A673 (cell line): ENCODE measurements at regions not wholly inside any gene's neighbourhood (a gene's known extent, or its start where the extent isn't known, plus 50 kb on each side); places are given as distances from the start of the nearest gene placed in this dataset.

Experiments used
- BruUV-seq: library from RNA; stranded (reverse); fragments of 400-500 nt; replicated peaks from 2 replicates; lab custom pipeline; 2021; lab: Mats Ljungman, UMichigan
- CTCF ChIA-PET: fragments of 300-600 bp; sonication (Branson Sonifier 250); formaldehyde crosslinking; loops from one replicate; lab custom pipeline; 2022; ENCODE audit warnings: antibody characterized with exemption; lab: Charles Lee
- POLR2A ChIA-PET: fragments of 300-600 bp; sonication (Branson Sonifier 250); formaldehyde crosslinking; loops from one replicate; lab custom pipeline; 2022; ENCODE audit warnings: antibody characterized with exemption; ENCODE audit not compliant: low non-redundant PET; lab: Charles Lee
- DNase-seq: peaks from one replicate; pipeline ENCODE4 v3.0.0-alpha.2; 2015; ENCODE audit warnings: low spot score
- H3K27ac ChIP-seq: fragments of 200-600 bp; sonication (generic); 2 replicates; pipeline ENCODE4 v1.5.1; 2016; ENCODE audit warnings: mixed run types, low read depth, mild to moderate bottlenecking, mixed read lengths, antibody characterized with exemption, low read length; ENCODE audit not compliant: poor library complexity, severe bottlenecking
- H3K27me3 ChIP-seq: fragments of 200-600 bp; sonication (generic); replicated peaks from 2 replicates; pipeline ENCODE4 v1.6.1; 2017; ENCODE audit warnings: mixed run types, low read depth, mild to moderate bottlenecking, mixed read lengths, antibody characterized with exemption, low read length; ENCODE audit not compliant: insufficient read depth, poor library complexity
- H3K36me3 ChIP-seq: fragments of 200-600 bp; sonication (generic); 2 replicates; pipeline ENCODE4 v1.6.1; 2016; ENCODE audit warnings: mixed run types, mild to moderate bottlenecking, mixed read lengths, antibody characterized with exemption, low read length; ENCODE audit not compliant: insufficient read depth, poor library complexity, severe bottlenecking
- H3K4me1 ChIP-seq: fragments of 200-600 bp; sonication (generic); 2 replicates; pipeline ENCODE4 v1.6.1; 2017; ENCODE audit warnings: mixed run types, mild to moderate bottlenecking, mixed read lengths, antibody characterized with exemption, low read length; ENCODE audit not compliant: insufficient read depth, poor library complexity, severe bottlenecking
- H3K4me3 ChIP-seq: fragments of 200-600 bp; sonication (generic); 2 replicates; pipeline ENCODE4 v1.5.1; 2016; ENCODE audit warnings: low read depth, mixed run types, mild to moderate bottlenecking, mixed read lengths, low read length; ENCODE audit not compliant: poor library complexity, severe bottlenecking
- H3K9me3 ChIP-seq: fragments of 200-600 bp; sonication (generic); 2 replicates; pipeline ENCODE4 v1.6.1; 2016; ENCODE audit warnings: mixed run types, low read depth, mild to moderate bottlenecking, mixed read lengths, antibody characterized with exemption, low read length; ENCODE audit not compliant: poor library complexity, severe bottlenecking
- CTCF ChIP-seq: fragments of 300-800, 200-600 bp; sonication (generic); conservative IDR thresholded peaks from 2 replicates; pipeline ENCODE4 v1.5.1; 2017; ENCODE audit warnings: low read depth, mild to moderate bottlenecking, antibody characterized with exemption, low read length, moderate library complexity, mixed read lengths
- EZH2 ChIP-seq: fragments of 200-600 bp; sonication (generic); IDR thresholded peaks from 2 replicates; pipeline ENCODE4 v1.6.1; 2017; ENCODE audit warnings: borderline replicate concordance, low read depth, mild to moderate bottlenecking, mixed read lengths, antibody characterized with exemption, low read length; ENCODE audit not compliant: poor library complexity, severe bottlenecking
- intact Hi-C: fragments of 100-400 bp; cut with micrococcal nuclease; formaldehyde crosslinking; loops from one replicate; pipeline ENCODE4 v1.10.0; 2022; ENCODE audit not compliant: unreplicated experiment

- Histone ChIP-seq H3K36me3 (no peaks in the 10 kb centered on the region), H3K27me3 (peaks cover 18% of the 10 kb centered on the region), H3K9me3 (peaks cover 7% of the 10 kb centered on the region), H3K4me3 (no peak overlapping the region), H3K27ac (no peak overlapping the region), H3K4me1 (no peaks in the 10 kb centered on the region)
- no peak for TF ChIP-seq EZH2
- TF ChIP-seq CTCF = no peak
- DNase-seq = no peak
- no TSS peak for BruUV-seq
- intact Hi-C loops = no loop called here
- POLR2A ChIA-PET = no interaction called here
- CTCF ChIA-PET = no interaction called here
Observed at GRCh38 chr11:45501392-45502225, 163.8 kb downstream of the CHST1 start.

GRCh38 chr11:45500451-45500850 lies 165.0 kb downstream of the CHST1 start:
- no peak overlapping the region for H3K27ac ChIP-seq
- peaks cover 7% of the 10 kb centered on the region for H3K9me3 ChIP-seq
- no TSS peak for BruUV-seq
- TF ChIP-seq CTCF (no peak), EZH2 (no peak)
- H3K4me3 ChIP-seq = no peak overlapping the region
- intact Hi-C loops = no loop called here
- ChIA-PET CTCF (no interaction called here), POLR2A (no interaction called here)
- H3K27me3 ChIP-seq = peaks cover 27% of the 10 kb centered on the region
- no peak for DNase-seq
- H3K36me3 ChIP-seq = no peaks in the 10 kb centered on the region
- H3K4me1 ChIP-seq = no peaks in the 10 kb centered on the region

GRCh38 chr11:45494738-45495137 lies 170.7 kb downstream of the CHST1 start:
- DNase-seq = no peak
- Histone ChIP-seq H3K4me3 (no peak overlapping the region), H3K36me3 (no peaks in the 10 kb centered on the region), H3K4me1 (no peaks in the 10 kb centered on the region), H3K9me3 (no peaks in the 10 kb centered on the region), H3K27ac (no peak overlapping the region), H3K27me3 (peaks cover 48% of the 10 kb centered on the region)
- ChIA-PET POLR2A (no interaction called here), CTCF (no interaction called here)
- TF ChIP-seq CTCF = no peak
- TF ChIP-seq EZH2 = no peak
- intact Hi-C loops = no loop called here
- BruUV-seq = no TSS peak
